Stimulated activated CD4-positive, alpha-beta T cell treated with anti-CD3 and anti-CD28 coated beads, TNF-alpha, amount 100 ng/mL, for 24 hours (primary cell): ENCODE measurements at regions not wholly inside any gene's neighbourhood (a gene's known extent, or its start where the extent isn't known, plus 50 kb on each side); places are given as distances from the start of the nearest gene placed in this dataset.
"Not testable (repeated sequence)": the region's sequence is repeated elsewhere in the genome, so short reads cannot be mapped to it uniquely, and the experiment has no call there.

Source experiments
- DNase-seq, 3 experiments: peaks; one replicate each; pipeline ENCODE4 v3.0.0-alpha.2; 2020; ENCODE audit warnings: low read depth in 3 of 3

- DNase-seq: not testable (repeated sequence)
These were observed 98.2 kb upstream of the TCF21 start for GRCh38 chr6:133790756-133791155.

DNA sequence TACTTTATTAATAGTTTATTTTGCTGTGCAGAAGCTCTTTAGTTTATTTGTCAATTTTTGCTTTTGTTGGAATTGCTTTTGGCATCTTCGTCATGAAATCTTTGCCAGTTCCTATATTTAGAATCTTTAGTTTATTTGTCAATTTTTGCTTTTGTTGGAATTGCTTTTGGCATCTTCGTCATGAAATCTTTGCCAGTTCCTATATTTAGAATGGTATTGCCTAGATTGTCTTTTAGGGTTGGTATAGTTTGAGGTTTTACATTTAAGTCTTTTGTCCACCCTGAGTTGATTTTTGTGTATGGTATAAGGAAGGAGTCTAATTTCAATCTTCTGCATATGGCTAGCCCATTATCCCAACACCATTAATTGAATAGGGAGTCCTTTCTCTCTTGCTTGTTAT is 93.9 kb upstream of the TCF21 start:
- not testable (repeated sequence) for DNase-seq

- DNase-seq: no peak
These were observed 92.7 kb upstream of the TCF21 start for GRCh38 chr6:133796235-133796634.

GRCh38 chr6:133799043-133799442 is 89.9 kb upstream of the TCF21 start:
- DNase-seq: no peak

- no peak for DNase-seq
These were observed 86.1 kb upstream of the TCF21 start for GRCh38 chr6:133802861-133803260.

- no peak for DNase-seq
These were observed 84.6 kb upstream of the TCF21 start for GRCh38 chr6:133804265-133804664.

GRCh38 chr6:133805876-133806275 is 83.0 kb upstream of the TCF21 start:
- no peak for DNase-seq

GRCh38 chr6:133806382-133807140 is 82.4 kb upstream of the TCF21 start:
- DNase-seq: no peak

- no peak for DNase-seq
These were observed 81.4 kb upstream of the TCF21 start for GRCh38 chr6:133807501-133807900.

- DNase-seq: no peak
These were observed 79.5 kb upstream of the TCF21 start for GRCh38 chr6:133809406-133809805.

- DNase-seq: no peak
These were observed 77.4 kb upstream of the TCF21 start for GRCh38 chr6:133811557-133811956.

GRCh38 chr6:133812446-133812845 is 76.5 kb upstream of the TCF21 start:
- not testable (repeated sequence) for DNase-seq

DNA sequence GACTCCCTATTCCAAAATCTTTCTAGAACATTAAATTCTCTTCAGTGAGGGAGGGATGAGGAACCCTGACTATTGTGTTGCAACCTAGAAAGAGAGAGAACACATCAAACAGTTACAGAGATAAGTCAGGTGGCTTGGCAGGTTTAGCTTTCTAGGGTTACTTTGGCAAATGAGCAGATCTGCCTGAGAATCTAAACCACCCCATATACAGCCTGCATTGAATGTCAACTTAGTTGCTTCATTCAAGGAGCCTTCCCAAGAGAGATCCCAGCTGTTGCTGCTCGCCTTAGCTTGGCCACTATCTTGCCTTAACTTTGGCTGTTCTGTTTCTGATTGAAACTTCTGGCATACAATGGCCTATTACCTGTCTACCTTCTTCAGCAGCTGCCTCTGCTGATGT is 74.7 kb upstream of the TCF21 start:
- no peak for DNase-seq

GRCh38 chr6:133814797-133815196 is 74.1 kb upstream of the TCF21 start:
- peak in 1 of 3 experiments; percentile 4 for DNase-seq

DNA sequence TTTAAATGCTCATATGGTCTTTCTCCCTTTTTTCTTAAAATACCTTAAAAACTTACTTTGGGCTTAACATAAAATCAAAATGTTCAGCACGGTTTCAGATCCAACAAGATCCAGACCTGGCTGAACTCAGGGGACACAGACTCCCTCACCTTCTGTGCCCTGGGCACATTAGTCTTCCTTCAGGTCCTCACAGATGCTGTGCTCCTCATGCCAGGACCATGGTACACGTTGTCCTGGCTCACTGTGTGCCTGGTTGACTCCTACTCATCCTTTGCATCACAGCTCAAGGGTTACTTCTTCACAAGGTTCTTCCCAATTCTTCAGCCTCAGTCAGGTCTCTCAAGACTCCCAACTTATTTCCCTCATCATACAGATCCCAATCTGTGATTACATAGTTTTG is 73.6 kb upstream of the TCF21 start:
- no peak for DNase-seq

GRCh38 chr6:133816171-133816570 is 72.7 kb upstream of the TCF21 start:
- no peak for DNase-seq

DNA sequence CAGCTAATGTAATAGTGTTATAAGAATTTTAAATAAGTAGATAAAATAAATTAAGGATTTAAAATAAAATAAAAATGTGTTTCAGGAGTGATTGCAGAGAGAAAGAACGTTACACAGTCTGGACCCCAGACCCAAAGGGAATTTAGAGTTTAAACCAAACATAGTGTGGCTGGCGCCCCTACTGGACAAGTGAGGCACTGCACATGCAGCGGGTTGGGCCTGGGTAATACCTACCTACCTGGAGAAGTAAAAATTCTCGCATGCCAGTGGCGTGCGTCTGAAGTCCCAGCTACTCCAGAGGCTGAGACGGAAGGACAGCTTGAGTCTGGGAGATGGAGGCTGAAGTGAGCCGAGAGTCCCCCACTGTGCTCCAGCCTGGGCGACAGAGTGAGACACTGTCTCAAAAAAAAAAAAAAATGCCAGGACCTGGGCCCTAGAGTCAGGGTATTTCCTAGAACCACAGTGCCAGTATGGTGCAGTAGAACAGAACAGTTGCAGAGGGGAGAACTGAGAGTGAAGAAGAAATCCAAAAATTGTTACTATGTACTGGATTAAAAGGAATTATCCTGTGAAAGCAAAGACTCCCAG is 71.4 kb upstream of the TCF21 start:
- peak in 2 of 3 experiments; percentile 9 to 48 for DNase-seq

GRCh38 chr6:133818320-133818719 is 70.6 kb upstream of the TCF21 start:
- DNase-seq: no peak

- DNase-seq: no peak
These were observed 68.7 kb upstream of the TCF21 start for GRCh38 chr6:133820208-133820607.

DNA sequence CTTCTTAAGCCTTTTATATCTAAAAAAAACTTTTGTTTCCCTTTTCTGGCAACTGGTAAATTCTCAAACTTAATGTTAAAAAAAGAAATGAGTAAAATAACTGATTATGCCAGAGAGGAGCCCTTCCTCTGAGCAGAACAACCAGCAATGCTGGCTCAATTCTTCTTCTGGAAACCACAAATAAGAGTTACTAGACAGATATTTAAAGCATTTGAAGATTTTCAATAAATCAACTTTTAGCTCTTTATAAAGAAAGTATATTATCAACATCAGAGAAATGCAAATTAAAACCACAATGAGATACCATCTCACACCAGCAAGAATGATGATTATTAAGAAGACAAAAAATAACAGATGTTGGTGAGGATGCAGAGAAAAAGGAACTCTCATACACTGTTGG is 61.1 kb upstream of the TCF21 start:
- no peak for DNase-seq

GRCh38 chr6:133833949-133834359 is 55.0 kb upstream of the TCF21 start:
- no peak for DNase-seq

- no peak for DNase-seq
These were observed 54.3 kb upstream of the TCF21 start for GRCh38 chr6:133834472-133835170.

GRCh38 chr6:133835901-133836300 is 53.0 kb upstream of the TCF21 start:
- no peak for DNase-seq
